ENCODE measurements at regions not wholly inside any gene's neighbourhood (a gene's known extent, or its start where the extent isn't known, plus 50 kb on each side); places are given as distances from the start of the nearest gene placed in this dataset.
"Not testable (repeated sequence)": the region's sequence is repeated elsewhere in the genome, so short reads cannot be mapped to it uniquely, and the experiment has no call there.

DNA sequence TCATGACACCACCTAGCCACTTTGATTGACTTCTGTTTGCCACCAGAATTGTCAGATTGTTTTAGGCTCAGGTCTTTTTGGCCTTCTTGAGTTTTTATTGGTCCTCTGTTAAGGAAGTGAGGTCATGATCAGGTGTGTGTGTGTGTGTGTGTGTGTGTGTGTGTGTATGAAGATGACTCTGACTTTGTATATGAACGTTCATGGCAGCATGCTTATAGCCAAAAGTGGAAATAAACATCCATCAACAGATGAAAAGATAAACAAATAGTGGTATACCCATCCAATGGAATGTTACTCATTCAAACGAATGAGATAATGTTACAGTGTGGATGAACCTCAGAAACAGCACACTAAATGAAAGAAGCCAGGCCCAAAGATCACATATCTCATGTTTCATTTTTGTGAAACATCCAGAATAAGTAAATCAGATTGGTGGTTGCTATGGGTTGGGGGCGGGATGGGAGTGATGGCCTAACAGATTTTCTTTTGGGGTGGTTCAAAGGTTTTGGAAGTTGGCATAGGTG is 258.6 kb downstream of the KTN1 start:
- CTCF ChIA-PET: no interaction called here
- no peak for DNase-seq (ENCODE audit: extremely low spot score)

DNA sequence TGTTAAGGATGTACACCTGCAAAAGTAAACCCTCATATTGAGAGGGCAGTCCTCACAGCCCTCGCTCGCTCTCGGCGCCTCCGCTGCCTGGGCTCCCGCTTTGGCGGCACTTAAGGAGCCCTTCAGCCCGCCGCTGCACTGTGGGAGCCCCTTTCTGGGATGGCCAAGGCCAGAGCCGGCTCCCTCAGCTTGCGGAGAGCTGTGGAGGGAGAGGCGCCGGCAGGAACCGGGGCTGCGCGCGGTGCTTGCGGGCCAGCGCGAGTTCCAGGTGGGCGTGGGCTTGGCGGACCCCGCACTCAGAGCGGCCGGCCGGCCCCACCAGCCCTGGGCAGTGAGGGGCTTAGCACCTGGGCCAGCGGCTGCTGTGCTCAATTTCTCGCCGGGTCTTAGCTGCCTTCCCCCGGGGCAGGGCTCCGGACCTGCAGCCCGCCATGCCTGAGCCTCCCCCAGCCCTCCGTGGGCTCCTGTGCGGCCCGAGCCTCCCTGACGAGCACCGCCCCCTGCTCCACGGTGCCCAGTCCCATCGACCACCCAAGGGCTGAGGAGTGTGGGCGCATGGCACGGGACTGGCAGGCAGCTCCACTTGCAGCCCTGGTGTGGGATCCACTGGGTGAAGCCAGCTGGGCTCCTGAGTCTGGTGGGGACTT is 259.4 kb downstream of the KTN1 start:
- DNase-seq (ENCODE audit: extremely low spot score); CTCF ChIA-PET; POLR2A ChIA-PET: not testable (repeated sequence)

More for the DNA sequence above, 258.6 kb downstream of the KTN1 start:
- POLR2A ChIA-PET: no interaction called here
- TF ChIP-seq TARDBP (IDR thresholded peaks at IDR 0.05) (no peak), ELF4 (IDR thresholded peaks at IDR 0.05) (no peak)

DNA sequence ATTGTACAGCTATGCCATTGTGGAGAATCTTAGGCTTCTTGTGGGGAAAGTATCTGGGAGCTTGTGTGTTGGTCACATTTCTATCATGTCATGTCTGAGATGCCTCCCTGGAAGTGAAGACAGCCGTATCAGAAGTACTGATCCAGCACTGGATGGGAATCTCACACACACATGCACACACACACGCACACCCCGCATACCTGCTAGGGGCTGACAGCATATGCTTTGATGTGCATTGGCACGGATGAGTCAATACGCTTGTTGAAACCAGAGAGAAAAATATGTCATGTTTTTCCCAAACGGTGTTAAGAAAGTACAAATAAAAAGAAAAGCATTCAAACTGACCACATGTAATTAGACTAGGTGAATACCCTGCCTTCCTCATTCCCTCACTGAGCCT is 260.8 kb downstream of the KTN1 start:
- DNase-seq (ENCODE audit: extremely low spot score): no peak
- TF ChIP-seq ZNF384 (IDR thresholded peaks at IDR 0.05): no peak
- TF ChIP-seq TARDBP (IDR thresholded peaks at IDR 0.05): no peak
- TF ChIP-seq ARNT (IDR thresholded peaks at IDR 0.05): no peak
- no peak for TF ChIP-seq FOXA1 (IDR thresholded peaks at IDR 0.05)
- CTCF ChIA-PET: no interaction called here
- POLR2A ChIA-PET: no interaction called here

DNA sequence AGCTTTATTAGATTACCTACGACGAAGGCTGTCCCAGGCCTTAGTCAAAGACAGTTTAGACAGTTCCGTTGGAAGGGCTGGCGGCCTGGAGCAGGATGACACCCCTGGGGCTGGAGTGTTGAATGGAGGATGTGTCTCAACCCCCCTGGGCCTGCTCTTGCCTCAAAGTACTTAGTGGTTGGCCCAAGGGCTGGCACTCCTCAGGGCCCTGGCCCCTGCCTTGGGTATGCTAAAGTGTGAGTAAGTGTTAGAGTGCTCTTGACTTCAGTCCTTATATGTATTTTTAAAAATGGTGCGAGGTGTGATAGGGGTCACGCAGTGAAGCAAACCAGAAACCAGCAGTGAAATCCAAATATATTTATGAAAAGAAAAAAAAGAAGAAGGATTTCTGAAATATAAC is 261.6 kb downstream of the KTN1 start:
- CTCF ChIA-PET: no interaction called here
- TF ChIP-seq L3MBTL2 (conservative IDR thresholded peaks at IDR 0.05): no peak
- TF ChIP-seq HDGF (IDR thresholded peaks at IDR 0.05; ENCODE audit: borderline replicate concordance): no peak
- TF ChIP-seq, protein P1, sequence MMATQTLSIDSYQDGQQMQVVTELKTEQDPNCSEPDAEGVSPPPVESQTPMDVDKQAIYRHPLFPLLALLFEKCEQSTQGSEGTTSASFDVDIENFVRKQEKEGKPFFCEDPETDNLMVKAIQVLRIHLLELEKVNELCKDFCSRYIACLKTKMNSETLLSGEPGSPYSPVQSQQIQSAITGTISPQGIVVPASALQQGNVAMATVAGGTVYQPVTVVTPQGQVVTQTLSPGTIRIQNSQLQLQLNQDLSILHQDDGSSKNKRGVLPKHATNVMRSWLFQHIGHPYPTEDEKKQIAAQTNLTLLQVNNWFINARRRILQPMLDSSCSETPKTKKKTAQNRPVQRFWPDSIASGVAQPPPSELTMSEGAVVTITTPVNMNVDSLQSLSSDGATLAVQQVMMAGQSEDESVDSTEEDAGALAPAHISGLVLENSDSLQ (IDR thresholded peaks at IDR 0.05): no peak
- no peak for TF ChIP-seq CTBP1 (IDR thresholded peaks at IDR 0.05; ENCODE audit: borderline replicate concordance)
- TF ChIP-seq NFRKB (IDR thresholded peaks at IDR 0.05): no peak
- no peak for TF ChIP-seq SP1 (IDR thresholded peaks at IDR 0.05)
- POLR2A ChIA-PET: no interaction called here
- DNase-seq (ENCODE audit: extremely low spot score): no peak

DNA sequence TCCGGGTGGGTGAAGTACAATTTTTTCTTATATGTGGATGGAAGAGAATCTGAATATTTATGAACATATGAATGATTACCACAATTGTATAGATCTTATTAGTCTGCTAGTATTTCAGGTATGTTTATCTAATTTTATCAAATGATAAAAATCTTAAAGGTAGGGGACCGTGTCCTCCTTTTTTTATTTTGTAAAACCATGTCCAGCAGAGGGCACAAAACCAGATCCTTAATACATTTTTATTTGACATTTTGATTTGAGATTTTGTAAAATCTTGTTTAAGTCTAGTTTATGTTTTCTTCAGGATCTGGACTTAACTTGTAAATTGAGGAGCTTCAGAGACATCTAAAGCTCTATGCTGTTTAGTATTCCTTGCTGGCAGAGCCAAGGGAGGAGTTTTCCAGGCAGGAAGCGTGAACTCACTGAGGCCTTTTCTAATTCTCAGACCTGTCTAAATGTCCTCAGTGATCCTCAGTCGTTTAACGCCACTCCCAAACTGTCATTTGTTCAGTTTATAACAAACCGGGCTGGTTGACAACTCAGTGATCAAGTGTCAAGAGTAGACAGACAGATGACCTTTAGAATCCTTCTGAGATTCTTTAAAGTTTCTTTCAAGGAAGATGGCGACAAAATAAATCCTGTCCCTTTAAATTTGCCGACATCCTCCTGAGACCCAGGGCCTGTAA is 263.9 kb downstream of the KTN1 start:
- CTCF ChIA-PET: no interaction called here
- POLR2A ChIA-PET: no interaction called here
- no peak for DNase-seq (ENCODE audit: extremely low spot score)
- TF ChIP-seq HDGF (IDR thresholded peaks at IDR 0.05; ENCODE audit: borderline replicate concordance): no peak
- no peak for TF ChIP-seq NFRKB (IDR thresholded peaks at IDR 0.05)
- no peak for TF ChIP-seq SUZ12 (IDR thresholded peaks at IDR 0.05)
- no peak for TF ChIP-seq LEF1 (IDR thresholded peaks at IDR 0.05; ENCODE audit: borderline replicate concordance)
- no peak for TF ChIP-seq FOXA1 (IDR thresholded peaks at IDR 0.05)
- no peak for TF ChIP-seq ZNF384 (IDR thresholded peaks at IDR 0.05)
- no peak for TF ChIP-seq SP1 (IDR thresholded peaks at IDR 0.05)
- TF ChIP-seq ARNT (IDR thresholded peaks at IDR 0.05): no peak
- no peak for TF ChIP-seq L3MBTL2 (conservative IDR thresholded peaks at IDR 0.05)
- no peak for TF ChIP-seq FOXK2 (IDR thresholded peaks at IDR 0.05)
- no peak for TF ChIP-seq FOXM1 (IDR thresholded peaks at IDR 0.05; ENCODE audit: borderline replicate concordance)
- no peak for TF ChIP-seq ELF4 (IDR thresholded peaks at IDR 0.05)
- TF ChIP-seq BHLHE40 (IDR thresholded peaks at IDR 0.05; ENCODE audit: borderline replicate concordance): no peak
- TF ChIP-seq, protein P1 (IDR thresholded peaks at IDR 0.05): no peak
- no peak for TF ChIP-seq CTBP1 (IDR thresholded peaks at IDR 0.05; ENCODE audit: borderline replicate concordance)

DNA sequence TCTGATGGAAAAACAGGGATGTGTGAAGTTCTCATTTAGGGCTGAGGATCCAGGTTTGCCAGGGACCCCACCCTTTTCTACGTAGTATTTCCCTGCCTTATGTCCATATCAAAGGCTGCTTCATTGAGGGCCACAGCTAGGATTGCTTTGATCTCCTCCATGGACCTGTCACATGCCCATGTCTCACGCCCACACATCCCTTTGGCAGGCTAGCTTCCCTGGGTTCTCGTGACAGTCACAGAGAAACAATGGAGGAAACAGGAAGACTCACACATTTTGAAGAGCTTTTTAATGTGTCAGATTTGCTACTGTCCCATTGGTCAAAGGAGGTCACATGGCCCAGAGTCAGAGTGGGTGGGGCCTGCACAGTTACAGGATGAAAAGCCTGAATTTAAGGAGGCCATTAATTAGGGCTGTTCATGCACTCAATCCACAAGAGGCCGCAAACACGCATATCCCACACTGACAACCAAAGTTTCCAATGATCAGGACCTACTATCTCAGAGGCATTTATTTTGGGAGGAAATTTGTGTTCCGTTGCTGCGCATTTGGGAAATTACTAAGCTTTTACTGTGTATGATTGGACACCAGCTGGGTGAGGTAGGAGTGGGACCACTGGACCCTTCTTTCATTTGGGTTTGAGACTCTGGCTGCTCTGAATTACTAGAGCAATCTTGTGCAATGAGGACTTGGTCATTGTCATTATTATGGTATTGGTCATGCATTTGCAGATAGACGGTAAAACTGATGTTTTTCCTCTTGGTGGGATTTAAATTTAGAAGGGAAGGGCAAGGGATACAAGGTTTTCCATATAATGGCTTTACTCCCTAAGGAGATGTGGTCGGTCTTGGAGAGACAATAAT is 266.2 kb downstream of the KTN1 start:
- POLR2A ChIA-PET: no interaction called here
- no peak for DNase-seq (ENCODE audit: extremely low spot score)
- CTCF ChIA-PET: no interaction called here
- TF ChIP-seq FOXA1 (IDR thresholded peaks at IDR 0.05): no peak
- TF ChIP-seq SUZ12 (IDR thresholded peaks at IDR 0.05): no peak
- TF ChIP-seq SP1 (IDR thresholded peaks at IDR 0.05): no peak
- no peak for TF ChIP-seq LEF1 (IDR thresholded peaks at IDR 0.05; ENCODE audit: borderline replicate concordance)
- no peak for TF ChIP-seq CTBP1 (IDR thresholded peaks at IDR 0.05; ENCODE audit: borderline replicate concordance)
- TF ChIP-seq, protein P1 (IDR thresholded peaks at IDR 0.05): no peak
- TF ChIP-seq BHLHE40 (IDR thresholded peaks at IDR 0.05; ENCODE audit: borderline replicate concordance): no peak
- TF ChIP-seq L3MBTL2 (conservative IDR thresholded peaks at IDR 0.05): no peak
- no peak for TF ChIP-seq HDGF (IDR thresholded peaks at IDR 0.05; ENCODE audit: borderline replicate concordance)
- no peak for TF ChIP-seq FOXM1 (IDR thresholded peaks at IDR 0.05; ENCODE audit: borderline replicate concordance)
- TF ChIP-seq ARNT (IDR thresholded peaks at IDR 0.05): no peak
- no peak for TF ChIP-seq ZNF384 (IDR thresholded peaks at IDR 0.05)
- TF ChIP-seq TARDBP (IDR thresholded peaks at IDR 0.05): no peak
- TF ChIP-seq ELF4 (IDR thresholded peaks at IDR 0.05): no peak
- no peak for TF ChIP-seq NFRKB (IDR thresholded peaks at IDR 0.05)
- TF ChIP-seq FOXK2 (IDR thresholded peaks at IDR 0.05): no peak

All from HEK293T (cell line).